ENCODE measurements at regions not wholly inside any gene's neighbourhood (a gene's known extent, or its start where the extent isn't known, plus 50 kb on each side); places are given as distances from the start of the nearest gene placed in this dataset.

DNA sequence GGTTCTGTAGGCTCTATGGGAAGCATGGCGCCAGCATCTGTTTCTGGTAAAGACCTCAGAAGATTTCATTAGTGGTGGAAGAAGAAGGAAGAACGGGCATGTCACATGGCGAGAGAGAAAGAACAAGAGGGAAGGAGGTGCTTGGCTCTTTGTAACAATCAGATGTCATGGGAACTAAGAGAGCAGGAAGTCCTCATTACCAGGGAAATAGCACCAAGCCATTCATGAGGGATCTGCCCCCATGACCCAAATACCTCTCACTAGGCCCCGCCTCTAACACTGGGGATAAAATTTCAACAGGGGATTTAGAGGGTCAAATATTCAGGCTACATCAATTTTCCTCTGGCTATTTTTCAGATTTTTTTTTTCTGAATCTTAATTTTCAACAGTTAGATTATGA lies 954.3 kb downstream of the SQOR start:
- TF ChIP-seq, protein P1, sequence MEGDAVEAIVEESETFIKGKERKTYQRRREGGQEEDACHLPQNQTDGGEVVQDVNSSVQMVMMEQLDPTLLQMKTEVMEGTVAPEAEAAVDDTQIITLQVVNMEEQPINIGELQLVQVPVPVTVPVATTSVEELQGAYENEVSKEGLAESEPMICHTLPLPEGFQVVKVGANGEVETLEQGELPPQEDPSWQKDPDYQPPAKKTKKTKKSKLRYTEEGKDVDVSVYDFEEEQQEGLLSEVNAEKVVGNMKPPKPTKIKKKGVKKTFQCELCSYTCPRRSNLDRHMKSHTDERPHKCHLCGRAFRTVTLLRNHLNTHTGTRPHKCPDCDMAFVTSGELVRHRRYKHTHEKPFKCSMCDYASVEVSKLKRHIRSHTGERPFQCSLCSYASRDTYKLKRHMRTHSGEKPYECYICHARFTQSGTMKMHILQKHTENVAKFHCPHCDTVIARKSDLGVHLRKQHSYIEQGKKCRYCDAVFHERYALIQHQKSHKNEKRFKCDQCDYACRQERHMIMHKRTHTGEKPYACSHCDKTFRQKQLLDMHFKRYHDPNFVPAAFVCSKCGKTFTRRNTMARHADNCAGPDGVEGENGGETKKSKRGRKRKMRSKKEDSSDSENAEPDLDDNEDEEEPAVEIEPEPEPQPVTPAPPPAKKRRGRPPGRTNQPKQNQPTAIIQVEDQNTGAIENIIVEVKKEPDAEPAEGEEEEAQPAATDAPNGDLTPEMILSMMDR (IDR thresholded peaks at IDR 0.05; ENCODE audit: low read depth, low read length, poor library complexity, severe bottlenecking), result no peak
- no peak for TF ChIP-seq EZH2phosphoT487 (IDR thresholded peaks at IDR 0.05; ENCODE audit: borderline replicate concordance, low read length)
